Iris pigment epithelial cell (primary cell): ENCODE measurements at regions not wholly inside any gene's neighbourhood (a gene's known extent, or its start where the extent isn't known, plus 50 kb on each side); places are given as distances from the start of the nearest gene placed in this dataset.
"Not testable (repeated sequence)": the region's sequence is repeated elsewhere in the genome, so short reads cannot be mapped to it uniquely, and the experiment has no call there.

Experiments
- DNase-seq: peaks from one replicate; pipeline ENCODE4 v3.0.0-alpha.2; 2011; ENCODE audit warnings: low read depth

- DNase-seq, result no peak
Measured at GRCh38 chr7:142500366-142500765, 242.5 kb upstream of the PRSS58 start.

- no peak for DNase-seq
Measured at GRCh38 chr7:142499635-142500034, 241.8 kb upstream of the PRSS58 start.

- DNase-seq, result peak; percentile 53
Measured at GRCh38 chr7:142498364-142498763, 240.5 kb upstream of the PRSS58 start.

- peak; percentile 43 for DNase-seq
Measured at GRCh38 chr7:142496545-142496991, 238.7 kb upstream of the PRSS58 start.

- DNase-seq, result not testable (repeated sequence)
Measured at GRCh38 chr7:142495879-142496278, 238.0 kb upstream of the PRSS58 start.

- not testable (repeated sequence) for DNase-seq
Measured at GRCh38 chr7:142495301-142495700, 237.4 kb upstream of the PRSS58 start.

- no peak for DNase-seq
Measured at GRCh38 chr7:142494021-142494420, 236.2 kb upstream of the PRSS58 start.

- DNase-seq, result no peak
Measured at GRCh38 chr7:142488842-142489241, 231.0 kb upstream of the PRSS58 start.

GRCh38 chr7:142488036-142488633 lies 230.3 kb upstream of the PRSS58 start:
- DNase-seq, result no peak

- DNase-seq, result not testable (repeated sequence)
Measured at GRCh38 chr7:142487565-142487964, 229.7 kb upstream of the PRSS58 start.

GRCh38 chr7:142487124-142487523 lies 229.3 kb upstream of the PRSS58 start:
- no peak for DNase-seq

- DNase-seq, result no peak
Measured at GRCh38 chr7:142485617-142486226, 227.9 kb upstream of the PRSS58 start.

GRCh38 chr7:142483659-142484317 lies 225.9 kb upstream of the PRSS58 start:
- DNase-seq, result no peak

GRCh38 chr7:142482891-142483658 lies 225.2 kb upstream of the PRSS58 start:
- peak; percentile 62 for DNase-seq

- no peak for DNase-seq
Measured at GRCh38 chr7:142481548-142481947, 223.7 kb upstream of the PRSS58 start.

- peak; percentile 65 for DNase-seq
Measured at GRCh38 chr7:142478479-142479220, 220.8 kb upstream of the PRSS58 start.

GRCh38 chr7:142477801-142478200 lies 219.9 kb upstream of the PRSS58 start:
- not testable (repeated sequence) for DNase-seq

- peak; percentile 68 for DNase-seq
Measured at GRCh38 chr7:142477079-142477651, 219.3 kb upstream of the PRSS58 start.

- no peak for DNase-seq
Measured at GRCh38 chr7:142476077-142476476, 218.2 kb upstream of the PRSS58 start.

- no peak for DNase-seq
Measured at GRCh38 chr7:142471820-142472219, 214.0 kb upstream of the PRSS58 start.

- no peak for DNase-seq
Measured at GRCh38 chr7:142470544-142470830, 212.6 kb upstream of the PRSS58 start.
